NB4 (cell line): ENCODE measurements at regions not wholly inside any gene's neighbourhood (a gene's known extent, or its start where the extent isn't known, plus 50 kb on each side); places are given as distances from the start of the nearest gene placed in this dataset.

Source experiments
- CTCF ChIP-seq: IDR thresholded peaks from one replicate; pipeline ENCODE4 v1.5.1; 2012; ENCODE audit warnings: low read depth, low read length
- MYC ChIP-seq: IDR thresholded peaks from 2 replicates; pipeline ENCODE4 v1.6.1; 2011; ENCODE audit warnings: low read depth, low read length
- POLR2A ChIP-seq: IDR thresholded peaks from 2 replicates; pipeline ENCODE4 v1.6.1; 2011; ENCODE audit warnings: mild to moderate bottlenecking; ENCODE audit not compliant: insufficient read length; ENCODE audit errors: extremely low read depth

GRCh38 chr3:180199417-180199995, 162.8 kb upstream of the PEX5L start:
- TF ChIP-seq POLR2A: no peak
- TF ChIP-seq CTCF: no peak
- TF ChIP-seq MYC: no peak
